SKM-1 (cell line): ENCODE measurements at regions not wholly inside any gene's neighbourhood (a gene's known extent, or its start where the extent isn't known, plus 50 kb on each side); places are given as distances from the start of the nearest gene placed in this dataset.
A peak's percentile ranks its signal among the peaks of the same experiment; 100 is the strongest.

Source experiments
- DNase-seq: peaks from one replicate; lab custom pipeline; 2025; ENCODE audit not compliant: unreplicated experiment; lab: John Stamatoyannopoulos, UW

GRCh38 chr21:26743524-26743923 is 101.7 kb downstream of the ADAMTS1 start:
- no peak for DNase-seq

GRCh38 chr21:26739189-26739588 is 106.0 kb downstream of the ADAMTS1 start:
- no peak for DNase-seq

- DNase-seq, result peak; percentile 13
Observed at GRCh38 chr21:26736449-26736848, 108.8 kb downstream of the ADAMTS1 start.

- no peak for DNase-seq
Observed at GRCh38 chr21:26732432-26733221, 112.6 kb downstream of the ADAMTS1 start.

- DNase-seq, result no peak
Observed at GRCh38 chr21:26719750-26720149, 125.5 kb downstream of the ADAMTS1 start.

GRCh38 chr21:26717146-26717739 is 128.0 kb downstream of the ADAMTS1 start:
- peak; percentile 39 for DNase-seq

- peak; percentile 24 for DNase-seq
Observed at GRCh38 chr21:26715878-26716506, 129.2 kb downstream of the ADAMTS1 start.

- DNase-seq, result no peak
Observed at GRCh38 chr21:26715116-26715515, 130.1 kb downstream of the ADAMTS1 start.

- no peak for DNase-seq
Observed at GRCh38 chr21:26710155-26710554, 135.1 kb downstream of the ADAMTS1 start.

- DNase-seq, result no peak
Observed at GRCh38 chr21:26709090-26709489, 136.0 kb upstream of the CYYR1 start.

GRCh38 chr21:26708223-26708800 is 135.2 kb upstream of the CYYR1 start:
- DNase-seq, result no peak

- no peak for DNase-seq
Observed at GRCh38 chr21:26707246-26707645, 134.2 kb upstream of the CYYR1 start.

GRCh38 chr21:26698416-26698815 is 125.3 kb upstream of the CYYR1 start:
- no peak for DNase-seq

GRCh38 chr21:26691416-26691815 is 118.3 kb upstream of the CYYR1 start:
- no peak for DNase-seq

GRCh38 chr21:26686705-26687104 is 113.6 kb upstream of the CYYR1 start:
- no peak for DNase-seq

- peak; percentile 15 for DNase-seq
Observed at GRCh38 chr21:26686278-26686677, 113.2 kb upstream of the CYYR1 start.

GRCh38 chr21:26684889-26685288 is 111.8 kb upstream of the CYYR1 start:
- DNase-seq, result no peak

GRCh38 chr21:26683996-26684395 is 110.9 kb upstream of the CYYR1 start:
- DNase-seq, result no peak

- DNase-seq, result no peak
Observed at GRCh38 chr21:26679284-26679683, 106.2 kb upstream of the CYYR1 start.

GRCh38 chr21:26674323-26674722 is 101.2 kb upstream of the CYYR1 start:
- DNase-seq, result no peak

- no peak for DNase-seq
Observed at GRCh38 chr21:26669215-26669764, 96.2 kb upstream of the CYYR1 start.

- DNase-seq, result no peak
Observed at GRCh38 chr21:26659757-26660156, 86.7 kb upstream of the CYYR1 start.
